T-helper 1 cell treated with Interleukin-12 subunit alpha and Interleukin-12 subunit beta and Interleukin-4 antibody, amounts not matched to agents 30 μg/mL and 1 μg/mL, for 36 hours (primary cell): ENCODE measurements at regions not wholly inside any gene's neighbourhood (a gene's known extent, or its start where the extent isn't known, plus 50 kb on each side); places are given as distances from the start of the nearest gene placed in this dataset.
"Not testable (repeated sequence)": the region's sequence is repeated elsewhere in the genome, so short reads cannot be mapped to it uniquely, and the experiment has no call there.

Experiments used
- H3K27ac Mint-ChIP-seq: one replicate; pipeline ENCODE4 v1.8.0; 2021; ENCODE audit warnings: mild to moderate bottlenecking, mixed read lengths
- H3K27me3 Mint-ChIP-seq: one replicate; pipeline ENCODE4 v1.8.0; 2021; ENCODE audit warnings: low read depth, mixed read lengths
- H3K36me3 Mint-ChIP-seq: one replicate; pipeline ENCODE4 v1.8.0; 2021; ENCODE audit warnings: low read depth, mixed read lengths
- H3K4me1 Mint-ChIP-seq: one replicate; pipeline ENCODE4 v1.8.0; 2021; ENCODE audit warnings: low read depth, mixed read lengths
- H3K4me3 Mint-ChIP-seq: one replicate; pipeline ENCODE4 v1.8.0; 2021; ENCODE audit warnings: mild to moderate bottlenecking, moderate library complexity, mixed read lengths
- H3K9me3 Mint-ChIP-seq: one replicate; pipeline ENCODE4 v1.8.0; 2021; ENCODE audit warnings: mixed read lengths

- H3K4me3 Mint-ChIP-seq, result no peak overlapping the region
- no peaks in the 10 kb centered on the region for H3K4me1 Mint-ChIP-seq
- no peaks in the 10 kb centered on the region for H3K36me3 Mint-ChIP-seq
- no peaks in the 10 kb centered on the region for H3K27me3 Mint-ChIP-seq
- H3K27ac Mint-ChIP-seq, result no peak overlapping the region
- H3K9me3 Mint-ChIP-seq, result peaks cover 6% of the 10 kb centered on the region
Observed at GRCh38 chr21:38626306-38626705, 128.0 kb upstream of the ERG start.

DNA sequence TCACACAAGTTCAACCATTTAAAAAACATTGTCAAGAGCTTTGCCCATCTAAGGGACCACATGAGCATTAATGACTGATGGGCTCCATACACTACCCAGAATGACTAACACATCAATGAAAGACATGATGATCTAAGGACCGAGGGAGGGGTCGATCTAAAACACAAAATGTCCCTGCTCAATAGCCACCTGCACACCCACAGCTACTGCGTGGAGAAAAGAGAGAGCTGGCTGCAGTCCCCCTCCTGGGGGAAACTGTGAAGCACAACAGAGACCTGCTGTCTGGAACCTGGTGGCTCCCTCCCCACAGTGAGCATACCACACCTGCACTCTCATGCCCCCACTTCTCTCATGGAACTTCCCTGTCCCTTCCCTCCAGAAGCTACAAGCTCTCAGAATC, 130.1 kb upstream of the ERG start:
- H3K36me3 Mint-ChIP-seq, result no peaks in the 10 kb centered on the region
- H3K27ac Mint-ChIP-seq, result no peak overlapping the region
- peaks cover 12% of the 10 kb centered on the region for H3K9me3 Mint-ChIP-seq
- H3K27me3 Mint-ChIP-seq, result no peaks in the 10 kb centered on the region
- no peak overlapping the region for H3K4me3 Mint-ChIP-seq
- H3K4me1 Mint-ChIP-seq, result no peaks in the 10 kb centered on the region

GRCh38 chr21:38631206-38631605, 132.9 kb upstream of the ERG start:
- no peaks in the 10 kb centered on the region for H3K36me3 Mint-ChIP-seq
- peaks cover 28% of the 10 kb centered on the region for H3K9me3 Mint-ChIP-seq
- H3K27me3 Mint-ChIP-seq, result no peaks in the 10 kb centered on the region
- no peak overlapping the region for H3K27ac Mint-ChIP-seq
- H3K4me1 Mint-ChIP-seq, result no peaks in the 10 kb centered on the region
- H3K4me3 Mint-ChIP-seq, result no peak overlapping the region

GRCh38 chr21:38631676-38632075, 133.4 kb upstream of the ERG start:
- Mint-ChIP-seq H3K27me3 (no peaks in the 10 kb centered on the region), H3K9me3 (peaks cover 30% of the 10 kb centered on the region), H3K27ac (no peak overlapping the region), H3K4me1 (no peaks in the 10 kb centered on the region), H3K4me3 (no peak overlapping the region), H3K36me3 (no peaks in the 10 kb centered on the region)

GRCh38 chr21:38637161-38637560, 138.9 kb upstream of the ERG start:
- Mint-ChIP-seq H3K4me3 (no peak overlapping the region), H3K27me3 (no peaks in the 10 kb centered on the region), H3K36me3 (no peaks in the 10 kb centered on the region), H3K27ac (no peak overlapping the region), H3K4me1 (no peaks in the 10 kb centered on the region), H3K9me3 (peaks cover 28% of the 10 kb centered on the region)

- Mint-ChIP-seq H3K9me3 (peaks cover 16% of the 10 kb centered on the region), H3K36me3 (no peaks in the 10 kb centered on the region), H3K27ac (no peak overlapping the region), H3K4me3 (no peak overlapping the region), H3K4me1 (no peaks in the 10 kb centered on the region), H3K27me3 (no peaks in the 10 kb centered on the region)
Observed at GRCh38 chr21:38639571-38640354, 141.5 kb upstream of the ERG start.

DNA sequence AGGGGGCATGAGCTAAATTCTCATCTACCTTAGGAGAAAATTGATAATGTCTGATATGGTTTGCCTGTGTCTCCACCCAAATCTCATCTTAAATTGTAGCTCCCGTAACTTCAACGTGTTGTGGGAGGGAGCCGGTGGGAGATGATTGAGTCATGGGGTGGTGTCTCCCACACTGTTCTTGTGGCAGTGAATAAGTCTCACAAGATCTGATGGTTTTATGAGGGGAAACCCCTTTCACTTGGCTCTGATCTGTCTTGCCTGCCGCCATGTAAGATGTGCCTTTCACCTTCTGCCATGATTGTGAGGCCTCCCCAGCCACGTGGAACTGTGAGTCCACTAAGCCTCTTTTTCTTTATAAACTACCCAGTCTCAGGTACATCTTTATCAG, 142.1 kb upstream of the ERG start:
- H3K9me3 Mint-ChIP-seq, result peaks cover 10% of the 10 kb centered on the region
- H3K36me3 Mint-ChIP-seq, H3K27ac Mint-ChIP-seq, H3K4me1 Mint-ChIP-seq, H3K4me3 Mint-ChIP-seq, H3K27me3 Mint-ChIP-seq: not testable (repeated sequence)

- H3K27me3 Mint-ChIP-seq, result peaks cover under 1% of the 10 kb centered on the region
Observed at GRCh38 chr21:38643404-38644023, 145.2 kb upstream of the ERG start.

GRCh38 chr21:38645282-38645681, 147.0 kb upstream of the ERG start:
- Mint-ChIP-seq H3K27ac (no peak overlapping the region), H3K4me3 (no peak overlapping the region), H3K36me3 (no peaks in the 10 kb centered on the region), H3K9me3 (no peaks in the 10 kb centered on the region), H3K4me1 (no peaks in the 10 kb centered on the region), H3K27me3 (peaks cover 4% of the 10 kb centered on the region)

More at GRCh38 chr21:38643404-38644023, 145.2 kb upstream of the ERG start:
- Mint-ChIP-seq H3K9me3 (no peaks in the 10 kb centered on the region), H3K27ac (no peak overlapping the region), H3K4me1 (no peaks in the 10 kb centered on the region), H3K4me3 (no peak overlapping the region), H3K36me3 (no peaks in the 10 kb centered on the region)

DNA sequence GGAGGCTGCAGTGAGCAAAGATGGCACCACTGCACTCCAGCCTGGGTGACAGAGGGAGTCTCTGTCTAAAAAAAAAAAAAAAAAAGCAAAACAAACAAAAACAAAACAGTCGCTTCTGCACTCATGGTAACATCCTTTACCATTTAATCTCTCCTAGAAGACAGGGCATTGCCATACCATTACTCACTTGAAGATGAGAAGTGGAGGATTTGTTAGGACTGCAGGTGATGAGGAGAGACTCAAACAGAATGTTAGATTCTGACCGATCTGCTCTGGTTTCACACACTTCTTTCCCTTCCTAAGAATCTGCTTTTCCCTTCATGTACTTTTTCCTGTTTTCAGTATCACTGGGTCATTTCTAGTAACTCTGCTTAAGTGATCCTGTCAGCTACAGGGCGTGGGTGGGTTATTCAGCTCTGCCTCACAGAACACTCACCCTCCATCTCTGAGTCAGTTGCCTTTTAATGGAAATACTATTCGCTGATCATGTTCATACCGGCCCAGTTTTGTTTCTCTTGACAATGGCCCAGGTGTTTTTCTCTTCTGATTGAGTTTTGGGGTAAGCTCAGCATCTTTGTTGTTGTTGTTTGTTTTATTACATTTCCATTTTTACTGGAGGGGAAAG, 148.0 kb upstream of the ERG start:
- Mint-ChIP-seq H3K9me3 (no peaks in the 10 kb centered on the region), H3K4me1 (no peaks in the 10 kb centered on the region), H3K36me3 (no peaks in the 10 kb centered on the region), H3K4me3 (no peak overlapping the region), H3K27ac (no peak overlapping the region), H3K27me3 (peaks cover 4% of the 10 kb centered on the region)

GRCh38 chr21:38649120-38649519, 150.8 kb upstream of the ERG start:
- no peaks in the 10 kb centered on the region for H3K4me1 Mint-ChIP-seq
- peaks cover 4% of the 10 kb centered on the region for H3K27me3 Mint-ChIP-seq
- H3K4me3 Mint-ChIP-seq, result no peak overlapping the region
- no peaks in the 10 kb centered on the region for H3K36me3 Mint-ChIP-seq
- H3K27ac Mint-ChIP-seq, result no peak overlapping the region
- no peaks in the 10 kb centered on the region for H3K9me3 Mint-ChIP-seq

DNA sequence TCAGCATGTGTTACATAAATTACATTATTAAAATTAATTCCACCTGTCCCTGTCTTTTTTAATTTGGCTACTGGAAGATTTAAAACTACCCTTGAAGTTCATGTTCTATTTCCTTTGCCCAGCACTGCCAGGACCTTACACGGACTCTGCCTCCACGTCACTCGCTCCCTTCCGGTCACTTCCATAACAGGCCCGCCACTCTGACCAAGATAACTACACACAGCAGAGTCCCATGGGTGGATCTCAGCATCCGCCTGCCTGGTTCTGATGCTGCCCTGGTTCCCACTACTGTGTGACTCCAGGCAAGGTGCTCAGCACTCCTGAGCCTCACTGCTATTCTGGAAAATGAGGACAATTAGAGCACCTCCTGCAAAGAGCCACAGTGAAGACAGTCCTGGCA, 153.3 kb upstream of the ERG start:
- no peak overlapping the region for H3K4me3 Mint-ChIP-seq
- H3K9me3 Mint-ChIP-seq, result no peaks in the 10 kb centered on the region
- no peaks in the 10 kb centered on the region for H3K4me1 Mint-ChIP-seq
- H3K36me3 Mint-ChIP-seq, result no peaks in the 10 kb centered on the region
- peaks cover 14% of the 10 kb centered on the region for H3K27me3 Mint-ChIP-seq
- H3K27ac Mint-ChIP-seq, result no peak overlapping the region

DNA sequence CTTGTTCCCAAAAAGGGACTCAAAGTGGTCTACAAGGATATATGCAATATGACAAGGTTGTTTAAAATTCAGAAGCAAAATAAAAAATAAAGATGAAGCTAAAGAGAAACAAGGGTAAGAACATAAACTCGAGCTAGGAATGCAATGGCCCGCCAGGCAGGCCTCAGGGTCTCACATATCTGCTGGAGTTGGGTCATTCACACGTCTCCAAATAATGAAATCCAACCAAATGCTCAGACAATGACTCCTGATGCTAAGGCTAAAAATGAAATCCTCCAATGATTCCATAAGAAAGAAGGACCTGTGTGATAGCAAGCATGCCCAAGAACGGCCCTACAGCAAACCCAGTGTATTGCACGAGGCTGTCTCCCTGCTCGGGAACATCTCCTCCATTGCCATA, 153.3 kb upstream of the ETS2 start:
- Mint-ChIP-seq H3K4me3 (no peak overlapping the region), H3K9me3 (no peaks in the 10 kb centered on the region), H3K27me3 (peaks cover 20% of the 10 kb centered on the region), H3K27ac (no peak overlapping the region), H3K36me3 (no peaks in the 10 kb centered on the region), H3K4me1 (no peaks in the 10 kb centered on the region)

DNA sequence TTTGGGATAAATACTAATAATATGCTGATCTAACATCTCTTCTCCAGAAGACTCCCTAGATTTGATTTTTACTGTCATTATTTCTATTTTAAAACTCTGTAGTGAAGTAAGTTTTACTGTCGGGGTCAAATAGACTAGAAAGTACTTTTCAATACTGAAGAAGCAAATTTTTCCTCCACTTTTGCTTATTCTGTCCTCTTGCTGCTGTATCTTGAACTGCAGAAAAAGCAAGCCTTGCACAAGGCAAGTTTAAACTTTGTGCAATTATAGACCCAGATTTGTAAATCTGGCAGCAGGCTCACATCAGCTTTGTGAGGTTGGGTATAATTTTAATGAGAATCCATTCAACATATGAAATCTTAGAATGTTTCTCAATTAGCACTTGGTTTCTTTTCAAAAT, 151.1 kb upstream of the ETS2 start:
- H3K27ac Mint-ChIP-seq, result no peak overlapping the region
- no peaks in the 10 kb centered on the region for H3K4me1 Mint-ChIP-seq
- peaks cover 30% of the 10 kb centered on the region for H3K27me3 Mint-ChIP-seq

DNA sequence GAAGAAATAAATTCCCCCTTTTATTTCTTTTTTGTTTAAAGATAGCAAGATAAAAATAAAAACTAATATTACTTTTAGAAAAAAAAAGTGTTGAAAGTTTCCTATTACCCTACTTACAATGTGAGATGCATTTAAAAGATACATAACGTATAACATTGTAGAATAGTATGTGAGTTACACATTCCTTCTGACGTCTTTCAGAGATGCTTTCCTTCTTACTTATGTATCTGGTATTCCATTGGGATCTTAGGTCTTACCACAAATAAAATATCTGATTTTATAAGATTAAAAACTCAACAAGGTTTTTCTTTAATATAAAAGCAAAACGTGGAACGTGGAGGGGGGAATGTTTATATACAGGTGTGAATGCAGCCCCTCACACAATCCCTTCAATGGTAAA, 147.2 kb upstream of the ETS2 start:
- Mint-ChIP-seq H3K27ac (no peak overlapping the region), H3K4me3 (no peak overlapping the region), H3K4me1 (peaks cover 4% of the 10 kb centered on the region), H3K36me3 (no peaks in the 10 kb centered on the region), H3K27me3 (peaks cover 63% of the 10 kb centered on the region), H3K9me3 (no peaks in the 10 kb centered on the region)

More for the DNA sequence above, 151.1 kb upstream of the ETS2 start:
- Mint-ChIP-seq H3K9me3 (no peaks in the 10 kb centered on the region), H3K4me3 (no peak overlapping the region), H3K36me3 (no peaks in the 10 kb centered on the region)
